SK-N-SH (cell line): ENCODE measurements at regions not wholly inside any gene's neighbourhood (a gene's known extent, or its start where the extent isn't known, plus 50 kb on each side); places are given as distances from the start of the nearest gene placed in this dataset.

ENCODE experiments used
- CTCF ChIP-seq: fragments of 200-600 bp; sonication (generic); IDR thresholded peaks from 2 replicates; pipeline ENCODE4 v1.6.1; 2017; ENCODE audit warnings: antibody characterized with exemption, mild to moderate bottlenecking, moderate library complexity
- TF ChIP-seq, protein P1 (sequence below): fragments of 150-350 bp; IDR thresholded peaks from 2 replicates; pipeline ENCODE4 v1.6.1; 2017; ENCODE audit warnings: antibody characterized with exemption, low read length, low read depth, borderline replicate concordance

GRCh38 chr4:173753408-173753807, 223.4 kb upstream of the HAND2 start:
- TF ChIP-seq CTCF, result no peak
- TF ChIP-seq, protein P1, sequence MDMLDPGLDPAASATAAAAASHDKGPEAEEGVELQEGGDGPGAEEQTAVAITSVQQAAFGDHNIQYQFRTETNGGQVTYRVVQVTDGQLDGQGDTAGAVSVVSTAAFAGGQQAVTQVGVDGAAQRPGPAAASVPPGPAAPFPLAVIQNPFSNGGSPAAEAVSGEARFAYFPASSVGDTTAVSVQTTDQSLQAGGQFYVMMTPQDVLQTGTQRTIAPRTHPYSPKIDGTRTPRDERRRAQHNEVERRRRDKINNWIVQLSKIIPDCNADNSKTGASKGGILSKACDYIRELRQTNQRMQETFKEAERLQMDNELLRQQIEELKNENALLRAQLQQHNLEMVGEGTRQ, result no peak
